ENCODE measurements at regions not wholly inside any gene's neighbourhood (a gene's known extent, or its start where the extent isn't known, plus 50 kb on each side); places are given as distances from the start of the nearest gene placed in this dataset.

DNA sequence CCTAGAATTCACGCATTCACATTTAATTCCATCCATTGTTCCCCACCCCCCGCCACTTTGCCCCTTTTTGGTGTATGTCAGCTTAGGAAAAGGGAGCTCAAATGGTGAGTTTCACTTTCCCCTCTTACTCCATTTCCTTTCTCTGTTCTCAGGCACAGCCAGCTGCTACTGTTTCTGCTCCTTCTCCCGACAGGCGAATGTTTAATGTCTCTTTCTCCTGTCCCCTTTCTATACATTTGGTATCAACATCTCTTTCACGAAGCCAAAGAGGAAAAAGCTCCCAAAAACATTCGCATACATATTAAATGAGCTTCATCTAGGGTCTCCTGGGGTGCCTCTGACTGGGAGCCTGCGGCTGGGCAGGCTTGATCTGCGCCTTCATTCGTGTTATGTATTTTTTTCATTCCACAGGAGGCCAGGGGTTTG is 124.2 kb upstream of the SATB2 start:
- 11% methylated on average over 9 of the region's 9 CpGs for WGBS (ENCODE audit: low lambda C conversion rate)
- no peak for ATAC-seq

More for the DNA sequence above, 124.2 kb upstream of the SATB2 start:
- POLR2A ChIA-PET: no interaction called here
- in situ Hi-C loops (cut with HindIII; ENCODE audit: extremely low pct_ligation_motif_present, low pct_unique_long_range_greater_than_20kb) (no loop called here), intact Hi-C loops (cut with micrococcal nuclease; ENCODE audit: unreplicated experiment) (no loop called here)
- no peaks in the 10 kb centered on the region for H3K79me2 ChIP-seq (ENCODE audit: insufficient read depth, low read length)
- no peak overlapping the region for H3K27ac ChIP-seq (ENCODE audit: extremely low read length, insufficient read depth, low read length)
- 0 out of 2 replicates have a peak overlapping the region, but pooled peaks have one; percentile 6 for H3K4me2 ChIP-seq (ENCODE audit: low read depth, low read length)
- H3K9me3 ChIP-seq (ENCODE audit: low read length): no peaks in the 10 kb centered on the region
- peaks cover 0 to 14% of the 10 kb centered on the region in 2 experiments; a peak in 1 of 5 replicates for H3K27me3 ChIP-seq (ENCODE audit: control insufficient read depth in 1 of 2, insufficient read depth in 2 of 2, low read length in 2 of 2)
- DNase-seq (ENCODE audit: low spot score): no peak
- H3K4me3 ChIP-seq (replicated peaks in 1 of 3; ENCODE audit: insufficient read depth in 1 of 3, low read depth in 2 of 3, low read length in 3 of 3): no peak overlapping the region
- CTCF ChIA-PET (ENCODE audit: low intra/inter-chr PET ratio, low total read pairs): no interaction called here
- no peak overlapping the region for H3K9ac ChIP-seq (ENCODE audit: insufficient read depth, low read depth, low read length)
- FAIRE-seq: no peak
- no peak overlapping the region for H2AFZ ChIP-seq (ENCODE audit: low read length)
- H4K20me1 ChIP-seq (ENCODE audit: insufficient read depth, low read length): no peaks in the 10 kb centered on the region
- BruUV-seq (replicated peaks): no TSS peak
- no peaks in the 10 kb centered on the region for H3K4me1 ChIP-seq (ENCODE audit: insufficient read depth, low read length)
- no peak for TF ChIP-seq ARID4A (CRISPR knock-in tag; IDR thresholded peaks at IDR 0.05; ENCODE audit: borderline replicate concordance)
- no peaks in the 10 kb centered on the region for H3K36me3 ChIP-seq (replicated peaks in 1 of 2; ENCODE audit: control insufficient read depth in 1 of 2, insufficient read depth in 2 of 2, low read length in 2 of 2)
